IMR-90 (cell line): ENCODE measurements at regions not wholly inside any gene's neighbourhood (a gene's known extent, or its start where the extent isn't known, plus 50 kb on each side); places are given as distances from the start of the nearest gene placed in this dataset.

Experiments used
- ATAC-seq: fragments of 200-7000 bp; cut with Tn5 transposase; 2 replicates; pipeline ENCODE4 v1.9.1; 2020; ENCODE audit warnings: low read depth, mild to moderate bottlenecking, moderate library complexity
- BruUV-seq: library from RNA; stranded (reverse); fragments of 400-500 nt; replicated peaks from 2 replicates; lab custom pipeline; 2021; lab: Mats Ljungman, UMichigan
- CTCF ChIA-PET: fragments of 300-600 bp; formaldehyde crosslinking; extraction: SDS; loops from one replicate; lab custom pipeline; 2021; ENCODE audit warnings: antibody characterized with exemption; lab: Yijun Ruan, JAX
- POLR2A ChIA-PET: fragments of 300-600 bp; sonication (Branson Sonifier 250); formaldehyde crosslinking; loops from one replicate; lab custom pipeline; 2022; ENCODE audit warnings: antibody characterized with exemption; ENCODE audit not compliant: unreplicated experiment; lab: Charles Lee
- DNase-seq: peaks from one replicate; pipeline ENCODE4 v3.0.0; 2013
- H2AFZ ChIP-seq: replicated peaks from 2 replicates; pipeline ENCODE3; 2013; ENCODE audit warnings: low read length, mild to moderate bottlenecking; ENCODE audit not compliant: poor library complexity
- H2AK5ac ChIP-seq: 2 replicates; pipeline ENCODE4 v1.6.1; 2013; ENCODE audit warnings: low read depth, low read length, inconsistent platforms
- H2AK9ac ChIP-seq: replicated peaks from 2 replicates; pipeline ENCODE3; 2013; ENCODE audit warnings: mild to moderate bottlenecking, low read depth, low read length, moderate library complexity; ENCODE audit not compliant: poor library complexity
- H2BK120ac ChIP-seq: 2 replicates; pipeline ENCODE4 v1.6.1; 2013; ENCODE audit warnings: low read depth, low read length, inconsistent platforms
- H2BK15ac ChIP-seq: 3 replicates; pipeline ENCODE4 v1.6.1; 2013; ENCODE audit warnings: low read depth, low read length, inconsistent platforms
- H2BK20ac ChIP-seq: 2 replicates; pipeline ENCODE4 v1.6.1; 2013; ENCODE audit warnings: low read depth, mild to moderate bottlenecking, inconsistent platforms, low read length, moderate library complexity
- H2BK5ac ChIP-seq: 2 replicates; pipeline ENCODE4 v1.6.1; 2013; ENCODE audit warnings: mild to moderate bottlenecking, low read depth, low read length, inconsistent platforms; ENCODE audit not compliant: poor library complexity, severe bottlenecking
- H3K14ac ChIP-seq: replicated peaks from 2 replicates; pipeline ENCODE4 v1.6.1; 2013; ENCODE audit warnings: low read depth, low read length, inconsistent platforms
- H3K18ac ChIP-seq: 2 replicates; pipeline ENCODE4 v1.6.1; 2013; ENCODE audit warnings: low read depth, low read length, control low read depth
- H3K23ac ChIP-seq: 2 replicates; pipeline ENCODE4 v1.6.1; 2013; ENCODE audit warnings: low read depth, low read length, inconsistent platforms
- H3K27ac ChIP-seq: 2 replicates; pipeline ENCODE4 v1.5.1; 2013; ENCODE audit warnings: mild to moderate bottlenecking, control low read depth, low read length; ENCODE audit not compliant: insufficient read depth
- H3K27me3 ChIP-seq: 2 replicates; pipeline ENCODE4 v1.6.1; 2013; ENCODE audit warnings: low read length; ENCODE audit not compliant: control insufficient read depth, insufficient read depth
- H3K36me3 ChIP-seq: 2 replicates; pipeline ENCODE4 v1.6.1; 2013; ENCODE audit warnings: low read length, mixed read lengths; ENCODE audit not compliant: control insufficient read depth, insufficient read depth
- H3K4ac ChIP-seq: 2 replicates; pipeline ENCODE4 v1.6.1; 2013; ENCODE audit warnings: low read depth, low read length, inconsistent platforms
- H3K4me1 ChIP-seq: 2 replicates; pipeline ENCODE4 v1.6.1; 2013; ENCODE audit warnings: low read length, mixed read lengths; ENCODE audit not compliant: control insufficient read depth, insufficient read depth
- H3K4me2 ChIP-seq: 2 replicates; pipeline ENCODE4 v1.6.1; 2013; ENCODE audit warnings: low read depth, mild to moderate bottlenecking, control low read depth, low read length, moderate library complexity
- H3K4me3 ChIP-seq: 2 replicates; pipeline ENCODE4 v1.5.1; 2013; ENCODE audit warnings: low read depth, mild to moderate bottlenecking, control low read depth, low read length, moderate library complexity; ENCODE audit not compliant: insufficient read depth
- H3K56ac ChIP-seq: 2 replicates; pipeline ENCODE4 v1.6.1; 2013; ENCODE audit warnings: low read length, inconsistent platforms; ENCODE audit not compliant: insufficient read depth; ENCODE audit errors: extremely low read depth
- H3K79me1 ChIP-seq, 2 experiments: 2 replicates each; pipeline ENCODE4 v1.6.1; 2013; ENCODE audit warnings: low read length in 2 of 2, inconsistent platforms in 1 of 2, low read depth in 1 of 2
- H3K9ac ChIP-seq: 2 replicates; pipeline ENCODE4 v1.6.1; 2013; ENCODE audit warnings: low read depth, low read length, control low read depth
- H3K9me1 ChIP-seq: 2 replicates; pipeline ENCODE4 v1.6.1; 2013; ENCODE audit warnings: low read length, inconsistent platforms; ENCODE audit not compliant: insufficient read depth
- H3K9me3 ChIP-seq: 2 replicates; pipeline ENCODE4 v1.6.1; 2013; ENCODE audit warnings: low read length; ENCODE audit not compliant: control insufficient read depth, insufficient read depth
- H4K20me1 ChIP-seq: 2 replicates; pipeline ENCODE4 v1.6.1; 2013; ENCODE audit warnings: low read length, inconsistent platforms; ENCODE audit not compliant: insufficient read depth
- H4K5ac ChIP-seq: 2 replicates; pipeline ENCODE4 v1.6.1; 2013; ENCODE audit warnings: mild to moderate bottlenecking, low read depth, low read length, control low read depth
- H4K8ac ChIP-seq, 2 experiments: 2 replicates each; pipeline ENCODE4 v1.6.1; 2013; ENCODE audit warnings: low read depth in 2 of 2, low read length in 2 of 2, control low read depth in 1 of 2, inconsistent platforms in 1 of 2
- H4K91ac ChIP-seq: 2 replicates; pipeline ENCODE4 v1.6.1; 2013; ENCODE audit warnings: low read depth, low read length, inconsistent platforms; ENCODE audit not compliant: insufficient read depth
- BHLHE40 ChIP-seq: fragments of 150-350 bp; IDR thresholded peaks from 2 replicates; pipeline ENCODE4 v1.6.1; 2016; ENCODE audit warnings: mild to moderate bottlenecking, low read depth, low read length
- RFX5 ChIP-seq: IDR thresholded peaks from 2 replicates; pipeline ENCODE4 v1.8.0; 2012; ENCODE audit warnings: low read depth, mild to moderate bottlenecking, low read length, moderate library complexity
- WGBS, 2 experiments: methylation state at CpG; one replicate each; pipeline versions ENCODE4 v1.1.5 to v1.1.7; 2013; ENCODE audit warnings: missing lambda C conversion rate in 2 of 2; ENCODE audit not compliant: insufficient read length in 1 of 2; ENCODE audit errors: extremely low coverage in 2 of 2; 5-methylcytosine and 5-hydroxymethylcytosine counted together
- dilution Hi-C: fragments of 300-500 bp; cut with HindIII; formaldehyde crosslinking; loops from one replicate; pipeline ENCODE4 v1.14.3; 2018; ENCODE audit warnings: low sequenced_read_pairs; ENCODE audit not compliant: unreplicated experiment
- in situ Hi-C: fragments of 300-500 bp; cut with MboI; formaldehyde crosslinking; loops from 3 replicates; pipeline ENCODE4 v1.14.3; 2019; ENCODE audit warnings: low sequenced_read_pairs, inconsistent platforms, mixed read lengths
- intact Hi-C: fragments of 100-400 bp; cut with micrococcal nuclease; formaldehyde crosslinking; loops from 2 replicates; pipeline ENCODE4 v1.10.0; 2022

DNA sequence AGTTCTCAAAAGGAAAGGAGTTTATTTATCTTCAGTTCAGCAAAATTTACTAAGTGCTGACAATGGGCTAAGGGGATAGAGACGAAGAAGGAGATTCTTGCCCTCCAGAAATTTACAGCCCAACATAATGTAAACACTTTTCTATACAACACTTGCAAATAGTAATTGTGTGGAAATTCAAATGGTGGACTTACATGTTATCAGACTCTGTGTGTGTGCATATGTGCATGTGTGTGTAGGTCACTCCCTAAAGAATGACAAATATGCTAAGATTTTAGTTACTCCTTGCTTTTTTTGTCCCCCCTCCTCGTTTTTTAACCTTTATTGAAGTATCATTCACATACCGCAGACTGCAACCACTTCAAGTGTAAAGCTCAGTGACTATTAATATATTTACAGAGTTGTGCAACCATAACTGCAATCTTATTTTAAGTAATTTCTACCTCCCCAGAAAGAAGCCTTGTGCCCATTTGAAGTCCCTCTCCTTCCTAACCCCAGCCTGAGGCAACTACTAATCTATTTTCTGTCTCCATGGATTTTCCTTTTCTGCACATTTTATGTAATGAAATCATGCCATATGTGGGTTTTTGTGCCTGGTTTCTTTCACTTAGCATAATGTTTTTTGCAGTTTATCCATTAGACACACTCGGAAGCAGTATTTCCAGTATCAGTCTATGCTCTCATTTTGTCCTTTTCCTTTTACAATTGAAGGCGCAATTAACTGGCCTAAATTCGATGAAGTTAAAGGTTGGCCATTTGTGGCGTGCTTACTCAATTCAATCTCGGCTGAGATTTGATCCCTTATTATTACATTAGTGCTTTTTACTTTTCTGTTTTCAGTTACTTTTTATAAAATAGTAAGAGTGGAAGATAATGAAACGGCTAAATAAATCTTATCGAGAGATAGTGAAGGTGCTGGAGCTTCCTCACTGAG is 318.4 kb downstream of the HAPSTR1 start:
- H3K36me3 ChIP-seq = no peaks in the 10 kb centered on the region
- dilution Hi-C loops (no loop called here), intact Hi-C loops (no loop called here), in situ Hi-C loops (no loop called here)
- no peak overlapping the region for H2AK9ac ChIP-seq
- H2BK15ac ChIP-seq = no peak overlapping the region
- TF ChIP-seq RFX5 (no peak), BHLHE40 (no peak)
- H4K20me1 ChIP-seq = no peaks in the 10 kb centered on the region
- ATAC-seq = no peak
- no peak overlapping the region for H2BK5ac ChIP-seq
- POLR2A ChIA-PET = no interaction called here
- no peak overlapping the region for H3K14ac ChIP-seq
- no peak overlapping the region for H4K8ac ChIP-seq
- H4K91ac ChIP-seq = no peak overlapping the region
- no peak overlapping the region for H3K27ac ChIP-seq
- H3K27me3 ChIP-seq = no peaks in the 10 kb centered on the region
- CTCF ChIA-PET = no interaction called here
- no peak overlapping the region for H2BK20ac ChIP-seq
- no peak overlapping the region for H3K23ac ChIP-seq
- no peak overlapping the region for H3K4ac ChIP-seq
- no peak for DNase-seq
- no peak overlapping the region for H4K5ac ChIP-seq
- H3K4me3 ChIP-seq = no peak overlapping the region
- no peak overlapping the region for H2BK120ac ChIP-seq
- H2AK5ac ChIP-seq = no peak overlapping the region
- no peaks in the 10 kb centered on the region for H3K9me1 ChIP-seq
- H2AFZ ChIP-seq = no peak overlapping the region
- H3K9ac ChIP-seq = no peak overlapping the region
- no TSS peak for BruUV-seq
- H3K56ac ChIP-seq = no peak overlapping the region
- no peak overlapping the region for H3K4me2 ChIP-seq
- H3K4me1 ChIP-seq = no peaks in the 10 kb centered on the region
- no peak overlapping the region for H3K18ac ChIP-seq
- peaks cover 3% of the 10 kb centered on the region; the same call in 1 of the 2 replicates for H3K9me3 ChIP-seq
- H3K79me1 ChIP-seq = no peaks in the 10 kb centered on the region
- WGBS, 2 experiments = no CpG with 5 or more reads among the region's 10 CpGs
